ENCODE measurements at regions not wholly inside any gene's neighbourhood (a gene's known extent, or its start where the extent isn't known, plus 50 kb on each side); places are given as distances from the start of the nearest gene placed in this dataset.

GRCh38 chr21:22725436-22725835 lies 1727.2 kb downstream of the NCAM2 start:
- Histone ChIP-seq H3K27me3 (ENCODE audit: insufficient read depth, low read depth) (no peaks in the 10 kb centered on the region), H3K4me3 (no peak overlapping the region), H2AFZ (no peak overlapping the region), H3K79me2 (ENCODE audit: low read depth) (no peaks in the 10 kb centered on the region), H3K36me3 (ENCODE audit: low read depth) (no peaks in the 10 kb centered on the region), H3K27ac (no peak overlapping the region), H3K4me1 (replicated peaks; ENCODE audit: insufficient read depth) (no peaks in the 10 kb centered on the region), H4K20me1 (ENCODE audit: insufficient read depth) (no peaks in the 10 kb centered on the region), H3F3A (ENCODE audit: insufficient read depth, low read depth) (no peaks in the 10 kb centered on the region), H3K9me3 (ENCODE audit: insufficient read depth, low read depth) (no peaks in the 10 kb centered on the region), H3K9me2 (ENCODE audit: insufficient read depth) (no peaks in the 10 kb centered on the region), H3K4me2 (no peak overlapping the region)
- BruUV-seq (replicated peaks), result no TSS peak
- no peak for DNase-seq
- POLR2A ChIA-PET (ENCODE audit: unreplicated experiment), result no interaction called here
- CTCF ChIA-PET, result no interaction called here
- TF ChIP-seq EZH2 (IDR thresholded peaks at IDR 0.05; ENCODE audit: low read depth) (no peak), CTCF (conservative IDR thresholded peaks at IDR 0.05) (no peak)
- intact Hi-C loops (cut with micrococcal nuclease; ENCODE audit: unreplicated experiment), result no loop called here

GRCh38 chr21:22728091-22728490 lies 1729.9 kb downstream of the NCAM2 start:
- Histone ChIP-seq H4K20me1 (ENCODE audit: insufficient read depth) (no peaks in the 10 kb centered on the region), H3K4me2 (no peak overlapping the region), H3K9me2 (ENCODE audit: insufficient read depth) (no peaks in the 10 kb centered on the region), H3K4me1 (replicated peaks; ENCODE audit: insufficient read depth) (no peaks in the 10 kb centered on the region), H3F3A (ENCODE audit: insufficient read depth, low read depth) (no peaks in the 10 kb centered on the region), H3K27ac (no peak overlapping the region), H3K27me3 (ENCODE audit: insufficient read depth, low read depth) (no peaks in the 10 kb centered on the region), H3K79me2 (ENCODE audit: low read depth) (no peaks in the 10 kb centered on the region), H3K4me3 (no peak overlapping the region), H2AFZ (no peak overlapping the region), H3K36me3 (ENCODE audit: low read depth) (no peaks in the 10 kb centered on the region), H3K9me3 (ENCODE audit: insufficient read depth, low read depth) (no peaks in the 10 kb centered on the region)
- ChIA-PET CTCF (no interaction called here), POLR2A (ENCODE audit: unreplicated experiment) (no interaction called here)
- TF ChIP-seq EZH2 (IDR thresholded peaks at IDR 0.05; ENCODE audit: low read depth) (no peak), CTCF (conservative IDR thresholded peaks at IDR 0.05) (no peak)
- intact Hi-C loops (cut with micrococcal nuclease; ENCODE audit: unreplicated experiment), result no loop called here
- no peak for DNase-seq
- BruUV-seq (replicated peaks), result no TSS peak

- no peaks in the 10 kb centered on the region for H3K36me3 ChIP-seq (ENCODE audit: low read depth)
- H2AFZ ChIP-seq, result no peak overlapping the region
- no peaks in the 10 kb centered on the region for H3K4me1 ChIP-seq (replicated peaks; ENCODE audit: insufficient read depth)
- H3F3A ChIP-seq (ENCODE audit: insufficient read depth, low read depth), result no peaks in the 10 kb centered on the region
- H3K4me3 ChIP-seq, result no peak overlapping the region
- H3K4me2 ChIP-seq, result no peak overlapping the region
- H3K9me2 ChIP-seq (ENCODE audit: insufficient read depth), result no peaks in the 10 kb centered on the region
- ChIA-PET POLR2A (ENCODE audit: unreplicated experiment) (no interaction called here), CTCF (no interaction called here)
- intact Hi-C loops (cut with micrococcal nuclease; ENCODE audit: unreplicated experiment), result no loop called here
- no TSS peak for BruUV-seq (replicated peaks)
- no peak for DNase-seq
- H3K9me3 ChIP-seq (ENCODE audit: insufficient read depth, low read depth), result no peaks in the 10 kb centered on the region
- no peaks in the 10 kb centered on the region for H3K27me3 ChIP-seq (ENCODE audit: insufficient read depth, low read depth)
- H3K79me2 ChIP-seq (ENCODE audit: low read depth), result no peaks in the 10 kb centered on the region
- no peak for TF ChIP-seq EZH2 (IDR thresholded peaks at IDR 0.05; ENCODE audit: low read depth)
- no peak for TF ChIP-seq CTCF (conservative IDR thresholded peaks at IDR 0.05)
- H4K20me1 ChIP-seq (ENCODE audit: insufficient read depth), result no peaks in the 10 kb centered on the region
- H3K27ac ChIP-seq, result no peak overlapping the region
Observed at GRCh38 chr21:22743085-22743484, 1744.9 kb downstream of the NCAM2 start.
